ENCODE measurements at regions not wholly inside any gene's neighbourhood (a gene's known extent, or its start where the extent isn't known, plus 50 kb on each side); places are given as distances from the start of the nearest gene placed in this dataset.

DNA sequence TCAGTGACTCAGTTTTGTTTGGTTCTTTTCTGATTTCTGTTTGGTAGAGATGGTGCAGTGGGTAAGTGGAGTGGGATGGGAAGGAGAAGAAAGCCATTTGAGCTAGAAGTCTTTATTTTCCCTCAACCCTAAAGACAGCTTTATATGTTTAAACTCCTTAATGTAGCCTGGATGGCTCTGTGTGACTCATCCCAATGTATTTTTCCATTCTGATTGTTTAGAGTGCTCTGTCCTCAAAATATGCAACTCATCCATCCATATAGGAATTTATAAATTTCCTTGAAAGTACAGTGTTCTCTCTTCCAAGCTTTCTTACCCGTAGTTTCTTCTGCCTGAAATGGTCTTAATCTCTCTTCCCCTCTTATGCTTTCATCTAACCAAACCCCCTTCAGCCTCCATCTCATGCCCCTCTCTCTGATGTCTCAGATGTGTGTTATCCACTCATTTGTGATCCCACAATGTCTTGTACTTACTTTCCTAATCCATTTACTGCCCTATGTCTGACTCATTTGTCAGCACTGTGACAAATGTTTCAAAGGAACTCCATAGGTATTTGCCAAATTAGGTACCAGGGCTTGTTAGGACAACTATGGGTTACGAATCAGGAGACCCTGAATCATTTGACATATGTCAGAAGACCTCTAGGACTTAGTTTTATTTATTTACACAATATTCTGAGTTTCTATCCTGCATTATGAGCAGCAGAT, 217.5 kb upstream of the SGCD start (continued):
- TF ChIP-seq SP2 (IDR thresholded peaks at IDR 0.05; ENCODE audit: low read length) = no peak
- no peak for TF ChIP-seq POLR2A (IDR thresholded peaks at IDR 0.05; ENCODE audit: control extremely low read depth in 1 of 2, low read depth in 2 of 2, low read length in 2 of 2)
- no peak for TF ChIP-seq RAD21 (IDR thresholded peaks at IDR 0.05 in 1 of 2, conservative IDR thresholded peaks at IDR 0.05 in 1 of 2; ENCODE audit: low read depth in 2 of 2, low read length in 2 of 2)
- no peak for TF ChIP-seq CHD2 (IDR thresholded peaks at IDR 0.05; ENCODE audit: low read length)
- TF ChIP-seq RBBP5 (IDR thresholded peaks at IDR 0.05; ENCODE audit: borderline replicate concordance, low read depth, low read length) = no peak
- TF ChIP-seq EP300 (IDR thresholded peaks at IDR 0.05; ENCODE audit: borderline replicate concordance in 1 of 2, low read depth in 2 of 2, low read length in 2 of 2) = no peak

Data from H1 (cell line).